ENCODE measurements at regions not wholly inside any gene's neighbourhood (a gene's known extent, or its start where the extent isn't known, plus 50 kb on each side); places are given as distances from the start of the nearest gene placed in this dataset.

DNA sequence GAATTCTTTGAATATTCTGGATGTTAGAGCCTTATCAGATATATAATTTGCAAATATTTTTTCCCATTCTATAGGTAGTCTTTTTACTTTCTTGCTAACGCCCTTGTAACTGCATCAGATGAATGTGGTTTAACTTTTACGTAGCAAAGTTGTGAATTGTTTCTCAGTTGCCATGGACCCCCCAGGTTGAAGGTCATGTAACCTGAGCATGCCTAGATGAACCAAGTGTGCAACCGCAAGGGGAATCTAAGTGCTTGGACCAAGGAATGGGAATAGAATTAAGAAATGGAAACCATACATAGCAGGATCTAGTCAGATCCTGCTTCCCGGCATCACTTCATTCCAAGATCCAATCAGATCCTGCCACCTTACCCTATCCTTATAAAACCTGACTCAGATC, 65.1 kb upstream of the TNP1 start:
- no peak for DNase-seq

DNA sequence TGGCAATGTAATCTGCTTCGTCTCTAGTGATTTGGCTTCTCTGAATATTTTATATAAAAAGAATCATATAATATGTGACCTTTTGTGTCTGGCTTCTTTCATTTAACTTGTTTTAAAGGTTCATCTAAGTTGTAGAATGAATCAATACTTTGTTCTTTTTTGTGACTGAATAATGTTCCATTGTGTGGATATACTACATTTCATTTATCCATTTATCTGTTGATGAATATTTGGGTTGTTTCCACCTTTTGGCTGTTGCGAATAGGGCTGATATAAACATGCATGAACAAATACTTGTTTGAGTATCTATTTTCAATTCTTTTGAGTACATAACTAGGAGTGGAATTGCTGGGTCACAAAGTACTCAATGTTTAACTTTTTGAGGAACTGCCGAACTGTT, 63.8 kb upstream of the TNP1 start:
- no peak for DNase-seq

DNA sequence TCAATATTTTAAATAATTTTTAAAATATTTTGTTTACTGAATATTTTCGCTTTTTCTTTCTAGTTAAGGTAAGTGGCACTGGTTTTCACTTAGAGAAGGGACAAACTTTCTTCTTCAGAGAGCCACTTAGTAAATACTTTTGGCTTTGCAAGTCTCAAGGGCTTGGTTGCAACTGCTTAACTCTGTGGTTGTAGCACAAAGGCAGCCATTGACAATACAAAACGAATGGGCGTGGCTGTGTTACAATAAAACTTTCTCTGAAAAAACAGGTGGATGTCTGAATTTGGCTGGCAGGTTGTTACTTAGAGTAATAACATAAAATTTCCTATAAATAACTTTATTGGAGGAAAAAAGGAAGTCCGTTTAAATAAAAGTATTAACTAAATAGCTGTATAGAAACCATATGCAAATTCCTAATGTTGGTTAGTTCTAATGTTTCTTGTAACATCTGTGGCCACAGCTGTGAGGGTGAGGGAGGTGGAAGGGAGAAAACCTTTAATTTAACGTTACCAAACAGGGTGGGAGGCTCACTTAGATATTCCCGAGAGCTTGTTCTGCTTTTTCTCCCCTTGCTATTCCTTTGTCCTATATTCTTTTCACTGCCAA, 62.4 kb upstream of the TNP1 start:
- DNase-seq: no peak

DNA sequence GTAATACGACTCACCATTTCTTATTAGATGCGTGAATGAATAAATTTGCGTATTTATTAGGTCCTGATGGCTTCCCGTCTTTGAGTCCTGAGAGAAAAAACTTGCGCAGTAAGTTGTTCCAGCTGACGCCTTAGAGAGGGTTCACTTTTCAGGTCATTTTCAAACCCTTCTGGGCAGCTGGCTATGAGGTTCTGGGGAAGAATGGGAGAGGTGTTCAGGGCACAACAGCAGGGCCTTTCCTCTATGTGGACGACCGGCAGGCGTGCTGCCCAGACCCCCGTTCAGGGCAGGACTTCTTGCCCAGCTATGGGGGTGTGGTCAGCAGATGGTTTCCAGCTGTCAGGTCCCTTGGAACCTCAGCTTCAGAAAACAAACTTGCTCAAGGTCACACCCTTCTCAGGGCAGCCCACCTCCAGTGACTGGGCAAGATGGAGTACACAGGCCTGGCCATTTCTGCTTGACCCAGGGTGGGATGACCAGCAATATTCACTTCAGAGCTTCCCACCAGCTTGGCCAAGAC, 61.1 kb upstream of the TNP1 start:
- DNase-seq: no peak

DNA sequence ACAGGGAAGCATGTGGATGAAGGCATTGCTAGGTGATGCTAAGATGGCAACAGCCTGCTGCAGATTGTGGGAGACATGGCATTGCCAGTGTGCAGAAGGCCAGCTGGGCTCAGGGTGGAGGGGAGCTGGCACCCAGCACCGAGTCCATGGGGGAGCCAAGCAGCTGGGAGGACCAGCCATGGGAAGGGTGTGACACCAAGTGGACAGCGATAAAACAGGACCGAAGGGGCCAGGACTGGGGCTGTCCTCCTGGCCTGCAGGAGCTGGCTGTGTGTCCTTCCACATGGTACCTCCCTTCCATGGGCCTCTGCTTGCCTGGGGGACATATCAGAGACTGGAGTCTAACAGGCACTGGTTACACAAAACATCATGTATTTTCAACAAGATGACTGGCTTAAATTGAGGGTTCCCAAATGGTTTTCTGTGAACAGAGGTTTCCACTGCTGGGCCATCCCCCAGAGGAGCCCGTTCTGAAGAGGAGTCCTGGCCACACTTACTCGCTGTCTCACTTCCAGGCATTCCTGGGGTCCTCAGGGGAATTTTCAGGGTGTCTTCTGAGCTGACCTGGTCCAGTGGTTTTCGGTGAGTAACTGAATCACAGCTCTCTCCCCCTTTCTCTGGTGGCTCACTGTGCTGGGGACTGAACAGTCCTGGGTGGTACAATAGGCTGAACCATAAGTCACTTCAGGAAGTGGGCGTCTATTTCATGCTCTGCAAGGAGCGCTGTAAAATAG, 60.4 kb upstream of the TNP1 start:
- DNase-seq: no peak

DNA sequence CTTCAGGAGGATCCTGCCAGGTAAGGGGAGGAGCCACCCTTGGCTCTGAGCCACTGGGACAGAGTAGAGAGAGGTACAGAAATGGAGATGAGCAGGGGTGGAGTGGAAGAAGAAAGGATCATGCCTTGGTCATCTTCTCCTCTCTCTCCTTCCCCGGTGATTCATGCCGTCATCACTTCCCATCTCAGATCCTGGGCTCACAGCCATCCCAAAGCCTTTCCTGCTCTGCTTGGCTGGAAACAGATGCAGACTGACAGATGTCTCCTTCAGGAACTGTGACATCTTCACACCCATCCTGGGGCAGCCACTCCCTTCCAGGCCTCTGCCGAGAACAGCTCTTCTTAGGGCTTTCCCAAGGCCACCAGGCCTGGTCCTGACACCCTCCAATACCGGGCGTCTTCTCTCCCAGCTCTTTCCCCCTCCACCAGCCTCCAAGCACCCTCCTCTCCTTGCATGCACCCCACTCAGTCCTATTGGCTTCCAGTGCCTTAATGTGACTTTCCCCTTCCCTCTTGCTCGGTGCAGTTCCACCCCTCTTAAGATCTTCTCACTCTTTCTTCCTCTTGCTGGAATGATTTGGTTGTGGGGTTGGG, 58.3 kb upstream of the TNP1 start:
- DNase-seq: no peak

DNA sequence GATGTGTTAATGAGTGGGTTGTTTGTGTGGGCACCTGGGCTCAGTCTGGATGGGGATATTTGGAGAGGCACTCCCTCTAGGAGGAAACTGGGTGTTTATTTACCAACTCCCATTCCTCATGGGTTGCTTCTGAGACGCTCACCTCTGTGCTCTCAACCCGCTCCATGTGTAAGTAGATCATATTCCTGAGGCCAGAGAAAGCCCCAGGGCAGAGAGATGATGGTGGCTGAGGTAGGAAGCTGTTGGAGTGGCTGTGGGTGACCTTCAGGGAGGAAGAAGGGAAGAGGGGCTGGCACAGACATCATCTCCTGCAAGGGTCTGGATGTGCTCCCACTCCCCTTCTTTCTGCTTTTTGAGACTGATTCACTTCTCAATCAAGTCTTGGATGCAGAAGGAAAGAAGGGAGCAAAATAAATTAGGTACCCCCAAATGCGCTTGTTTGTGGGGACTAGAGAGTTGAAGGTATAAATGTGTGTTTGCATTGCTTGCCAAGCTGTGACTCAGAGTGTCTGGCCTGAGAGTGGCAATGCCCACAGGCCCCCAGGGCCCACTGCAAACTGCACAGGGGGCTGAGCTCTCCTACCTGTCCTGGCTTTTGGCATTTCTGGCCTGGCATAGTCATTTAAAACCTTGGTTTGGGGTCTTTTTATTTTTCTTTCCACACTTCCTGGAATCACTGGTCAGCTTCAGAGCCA, 57.2 kb upstream of the TNP1 start:
- DNase-seq: no peak

DNA sequence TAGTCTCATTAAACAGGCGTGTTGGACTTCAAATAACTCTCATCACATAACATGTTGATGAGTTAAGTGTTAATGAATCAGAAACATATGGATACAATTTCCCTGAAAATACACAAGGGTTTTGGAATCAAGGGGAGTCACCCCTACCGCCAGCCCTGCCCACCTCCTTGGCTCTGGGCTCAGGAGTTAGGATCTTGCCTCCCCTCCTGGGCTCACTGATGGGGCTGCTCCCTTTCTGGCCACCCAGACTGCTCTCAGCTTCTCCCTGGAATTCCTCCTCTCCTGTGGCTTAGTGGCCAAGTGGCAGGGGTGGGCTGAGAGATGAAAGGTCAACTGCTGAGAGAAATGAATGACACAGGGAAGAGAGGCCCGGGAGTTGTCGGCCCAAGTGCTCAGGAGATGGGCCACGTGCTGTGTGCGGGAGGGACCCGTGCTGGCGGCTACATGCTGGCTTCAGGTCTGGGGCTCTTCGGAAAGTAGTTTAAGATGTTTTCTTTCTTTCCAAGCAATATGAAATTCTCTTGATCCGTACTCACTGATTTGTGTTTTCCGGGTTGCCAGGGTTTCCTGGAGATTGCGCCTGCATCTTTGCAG, 55.8 kb upstream of the TNP1 start:
- DNase-seq: no peak

DNA sequence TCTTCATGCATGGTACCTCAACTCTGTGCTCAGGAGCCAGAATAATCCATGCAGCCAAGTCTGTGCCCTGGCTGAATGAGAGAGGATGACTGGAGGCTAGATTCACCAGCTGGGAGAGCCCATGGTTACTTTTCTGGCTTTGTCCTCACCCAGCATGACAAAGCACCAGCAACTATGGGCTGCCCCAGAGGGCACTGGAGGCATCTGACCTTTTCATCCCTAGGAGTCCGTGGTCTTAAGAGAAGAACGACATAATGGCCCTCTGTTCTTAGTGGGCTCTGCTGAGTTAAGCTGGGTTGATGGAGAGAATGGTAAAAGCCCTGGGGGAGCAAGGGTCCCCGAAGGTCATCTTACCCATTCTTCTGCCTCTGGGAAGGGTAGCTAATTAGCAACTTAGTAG, 54.6 kb upstream of the TNP1 start:
- DNase-seq: no peak

DNA sequence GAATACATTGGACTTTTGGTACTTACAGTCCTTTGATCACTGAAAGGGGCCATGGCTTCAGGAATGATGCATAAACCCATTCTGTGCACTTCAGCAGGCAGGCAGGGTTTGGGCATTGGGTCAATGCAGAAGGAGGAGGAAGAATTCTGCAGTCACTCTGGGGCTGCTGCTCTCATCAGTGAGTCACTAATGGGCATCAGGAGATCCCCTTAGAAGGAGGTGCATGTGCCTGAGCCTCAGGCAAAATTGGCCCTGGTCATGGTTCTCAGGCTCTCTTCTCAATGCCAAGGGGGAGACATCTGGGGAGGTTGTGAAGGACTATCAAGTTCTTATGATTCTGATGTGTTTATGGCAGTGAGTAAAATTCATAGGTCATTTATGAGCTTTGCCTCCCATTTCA, 52.0 kb upstream of the TNP1 start:
- no peak for DNase-seq

DNA sequence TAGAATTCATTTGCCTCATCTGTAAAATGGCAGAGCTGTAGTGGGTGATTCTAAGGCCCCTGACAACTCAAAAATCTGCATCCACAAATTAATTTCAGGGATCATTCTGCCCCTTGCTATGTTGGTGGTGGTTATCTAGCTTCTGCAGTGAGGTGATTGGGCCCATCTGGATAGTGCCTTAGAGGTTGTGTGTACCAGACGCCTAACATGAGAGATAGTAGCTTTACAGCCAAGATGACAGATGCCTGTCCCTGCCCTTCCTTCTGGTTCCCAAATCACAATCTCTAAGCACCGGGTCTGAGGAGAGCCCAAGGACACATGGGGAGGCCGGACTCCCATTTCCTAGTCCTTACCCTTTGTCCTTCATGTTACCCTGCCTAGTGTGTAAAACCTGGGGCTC, 51.1 kb upstream of the TNP1 start:
- DNase-seq: no peak

DNA sequence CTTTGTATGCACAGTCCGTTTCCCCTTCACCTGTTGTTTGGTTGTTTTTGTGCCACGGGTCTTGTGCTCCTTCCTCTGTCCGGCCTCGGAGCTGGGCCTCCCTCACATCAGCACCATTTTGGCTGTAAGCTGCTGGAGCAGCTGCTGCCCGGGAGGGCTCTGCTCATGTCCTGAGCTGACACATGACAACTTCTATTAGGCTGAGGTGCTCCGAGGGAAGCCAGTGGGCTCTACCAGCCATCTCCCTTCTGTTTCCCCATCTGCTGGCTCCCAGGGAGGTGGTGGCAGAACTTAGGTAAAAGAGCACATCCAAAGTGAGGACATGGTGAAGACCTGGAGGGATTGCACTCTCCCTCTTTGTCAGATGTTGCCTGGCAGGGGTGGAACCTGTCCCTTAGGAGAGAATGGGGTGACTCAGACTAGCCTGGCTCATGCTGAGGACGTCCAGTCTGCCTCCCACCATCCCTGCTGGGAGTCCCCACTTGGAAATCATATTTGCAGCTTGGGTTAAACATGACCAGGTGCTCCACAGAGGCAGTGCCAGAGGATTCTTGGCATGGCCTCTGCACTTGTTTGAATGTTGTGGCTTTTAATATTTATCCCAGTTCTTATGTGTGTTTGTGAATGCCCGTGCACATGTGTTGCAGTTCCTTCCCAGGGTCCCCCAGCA, 49.8 kb upstream of the TNP1 start:
- DNase-seq: no peak
